ENCODE measurements at regions not wholly inside any gene's neighbourhood (a gene's known extent, or its start where the extent isn't known, plus 50 kb on each side); places are given as distances from the start of the nearest gene placed in this dataset.

GRCh38 chr6:140370976-140371870, 996.8 kb upstream of the CITED2 start:
- H3K9me3 ChIP-seq (ENCODE audit: control insufficient read depth, low read length): no peaks in the 10 kb centered on the region
- H3K18ac ChIP-seq (ENCODE audit: low read depth in 1 of 2, low read length in 2 of 2): no peak overlapping the region
- no peak overlapping the region for H3K4me2 ChIP-seq (ENCODE audit: low read length, poor library complexity, severe bottlenecking)
- no peaks in the 10 kb centered on the region for H3K36me3 ChIP-seq (ENCODE audit: control insufficient read depth in 1 of 2, insufficient read depth in 2 of 2, low read depth in 1 of 2, low read length in 2 of 2)
- no peaks in the 10 kb centered on the region for H3K27me3 ChIP-seq (ENCODE audit: control insufficient read depth in 1 of 2, insufficient read depth in 1 of 2, low read length in 2 of 2)
- no peak overlapping the region for H4K8ac ChIP-seq (ENCODE audit: low read length)
- H2BK15ac ChIP-seq (ENCODE audit: low read depth, poor library complexity, severe bottlenecking): no peak overlapping the region
- no peak overlapping the region for H4K91ac ChIP-seq (ENCODE audit: low read length)
- no peak overlapping the region for H2AFZ ChIP-seq (ENCODE audit: low read depth, low read length)
- H3K23ac ChIP-seq (ENCODE audit: low read length in 2 of 2): no peak overlapping the region
- H3K9ac ChIP-seq (ENCODE audit: low read length): no peak overlapping the region
- no peak overlapping the region for H3K4ac ChIP-seq (ENCODE audit: low read depth in 1 of 2, low read length in 2 of 2)
- H3K79me1 ChIP-seq (replicated peaks; ENCODE audit: low read length, poor library complexity, severe bottlenecking): no peaks in the 10 kb centered on the region
- H3K4me1 ChIP-seq (ENCODE audit: control insufficient read depth, insufficient read depth, low read depth, low read length): no peaks in the 10 kb centered on the region
- no peak overlapping the region for H3K4me3 ChIP-seq (ENCODE audit: insufficient read depth in 1 of 2, low read depth in 1 of 2, low read length in 2 of 2)
- H2AK5ac ChIP-seq (ENCODE audit: low read length, severe bottlenecking): no peak overlapping the region
- no peak overlapping the region for H2BK5ac ChIP-seq (ENCODE audit: low read depth, low read length, poor library complexity, severe bottlenecking)
- no CpG with 5 or more reads among the region's 2 CpGs for WGBS
- no peak overlapping the region for H2BK12ac ChIP-seq (ENCODE audit: low read length in 2 of 2)
- DNase-seq: peak; percentile 32
- H2BK120ac ChIP-seq (ENCODE audit: low read depth, low read length): no peak overlapping the region
- H3K14ac ChIP-seq (ENCODE audit: low read length in 2 of 2): no peak overlapping the region
- no peak overlapping the region for H3K27ac ChIP-seq (ENCODE audit: low read length, poor library complexity, severe bottlenecking)

DNA sequence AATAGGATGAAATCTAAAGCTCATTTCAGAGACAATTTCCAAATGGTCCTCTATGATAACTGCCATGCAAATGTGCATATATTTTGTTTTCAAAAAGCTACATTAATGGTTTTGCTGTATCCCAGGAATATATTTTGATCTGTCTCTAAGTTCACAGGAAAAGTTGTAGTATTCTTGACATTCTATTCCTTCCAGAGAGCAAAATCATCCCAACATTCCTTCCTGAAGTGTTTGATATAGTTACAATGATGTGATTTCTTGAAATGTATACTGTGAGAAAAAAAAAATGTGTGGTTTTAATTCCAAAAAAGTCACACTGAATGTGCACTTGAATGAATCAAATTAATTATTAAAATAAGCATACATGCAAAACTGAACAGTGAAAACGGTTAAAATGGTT, 996.0 kb upstream of the CITED2 start:
- H3K36me3 ChIP-seq (ENCODE audit: control insufficient read depth in 1 of 2, insufficient read depth in 2 of 2, low read depth in 1 of 2, low read length in 2 of 2): no peaks in the 10 kb centered on the region
- WGBS: no CpG with 5 or more reads among the region's 1 CpG

DNA sequence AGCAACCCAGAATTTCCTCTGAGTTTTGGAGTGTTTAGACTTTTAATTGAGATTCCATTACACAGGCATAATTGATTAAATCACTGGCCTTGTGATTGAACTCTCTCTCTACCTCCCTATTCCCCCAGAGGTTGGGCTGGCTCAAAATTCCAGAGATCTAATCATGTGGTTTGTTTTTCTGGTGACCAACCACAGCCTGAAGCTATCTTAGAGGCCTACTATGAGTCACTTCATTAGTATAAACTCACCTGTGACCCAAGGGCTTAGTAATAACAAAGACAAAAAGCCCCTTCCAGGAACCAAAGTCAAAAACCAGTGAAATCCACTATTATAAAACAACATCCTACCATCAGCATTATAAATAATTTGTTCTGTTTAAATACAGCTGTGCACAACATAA, 992.5 kb upstream of the CITED2 start:
- peak; percentile 71 for DNase-seq
- no peak overlapping the region for H3K14ac ChIP-seq (ENCODE audit: low read length in 2 of 2)
- no peak overlapping the region for H3K4ac ChIP-seq (ENCODE audit: low read depth in 1 of 2, low read length in 2 of 2)
- H3K4me3 ChIP-seq (ENCODE audit: insufficient read depth in 1 of 2, low read depth in 1 of 2, low read length in 2 of 2): no peak overlapping the region
- H3K9me3 ChIP-seq (ENCODE audit: control insufficient read depth, low read length): peaks cover 8% of the 10 kb centered on the region
- no peak overlapping the region for H3K23ac ChIP-seq (ENCODE audit: low read length in 2 of 2)
- H3K18ac ChIP-seq (ENCODE audit: low read depth in 1 of 2, low read length in 2 of 2): no peak overlapping the region
- no peak overlapping the region for H4K91ac ChIP-seq (ENCODE audit: low read length)
- H3K4me1 ChIP-seq (ENCODE audit: control insufficient read depth, insufficient read depth, low read depth, low read length): no peaks in the 10 kb centered on the region
- no peak overlapping the region for H3K9ac ChIP-seq (ENCODE audit: low read length)
- no peaks in the 10 kb centered on the region for H3K79me1 ChIP-seq (replicated peaks; ENCODE audit: low read length, poor library complexity, severe bottlenecking)
- H2BK120ac ChIP-seq (ENCODE audit: low read depth, low read length): no peak overlapping the region
- H4K8ac ChIP-seq (ENCODE audit: low read length): no peak overlapping the region
- no peak overlapping the region for H2BK5ac ChIP-seq (ENCODE audit: low read depth, low read length, poor library complexity, severe bottlenecking)
- H2BK15ac ChIP-seq (ENCODE audit: low read depth, poor library complexity, severe bottlenecking): no peak overlapping the region
- no peaks in the 10 kb centered on the region for H3K27me3 ChIP-seq (ENCODE audit: control insufficient read depth in 1 of 2, insufficient read depth in 1 of 2, low read length in 2 of 2)
- H3K4me2 ChIP-seq (ENCODE audit: low read length, poor library complexity, severe bottlenecking): no peak overlapping the region
- no peak overlapping the region for H2BK12ac ChIP-seq (ENCODE audit: low read length in 2 of 2)
- peaks cover 0 to 3% of the 10 kb centered on the region in 2 experiments for H3K36me3 ChIP-seq (ENCODE audit: control insufficient read depth in 1 of 2, insufficient read depth in 2 of 2, low read depth in 1 of 2, low read length in 2 of 2)
- H2AK5ac ChIP-seq (ENCODE audit: low read length, severe bottlenecking): no peak overlapping the region
- no peak overlapping the region for H3K27ac ChIP-seq (ENCODE audit: low read length, poor library complexity, severe bottlenecking)
- H2AFZ ChIP-seq (ENCODE audit: low read depth, low read length): no peak overlapping the region

More for the DNA sequence above, 996.0 kb upstream of the CITED2 start:
- H2AFZ ChIP-seq (ENCODE audit: low read depth, low read length): no peak overlapping the region
- no peak overlapping the region for H3K4me2 ChIP-seq (ENCODE audit: low read length, poor library complexity, severe bottlenecking)
- H4K91ac ChIP-seq (ENCODE audit: low read length): no peak overlapping the region
- no peak overlapping the region for H2BK5ac ChIP-seq (ENCODE audit: low read depth, low read length, poor library complexity, severe bottlenecking)
- no peak overlapping the region for H2BK120ac ChIP-seq (ENCODE audit: low read depth, low read length)
- H3K9me3 ChIP-seq (ENCODE audit: control insufficient read depth, low read length): no peaks in the 10 kb centered on the region
- H3K4me3 ChIP-seq (ENCODE audit: insufficient read depth in 1 of 2, low read depth in 1 of 2, low read length in 2 of 2): no peak overlapping the region
- no peak overlapping the region for H2AK5ac ChIP-seq (ENCODE audit: low read length, severe bottlenecking)
- no peaks in the 10 kb centered on the region for H3K79me1 ChIP-seq (replicated peaks; ENCODE audit: low read length, poor library complexity, severe bottlenecking)
- no peak overlapping the region for H3K27ac ChIP-seq (ENCODE audit: low read length, poor library complexity, severe bottlenecking)
- H3K23ac ChIP-seq (ENCODE audit: low read length in 2 of 2): no peak overlapping the region
- no peak overlapping the region for H2BK12ac ChIP-seq (ENCODE audit: low read length in 2 of 2)
- H3K27me3 ChIP-seq (ENCODE audit: control insufficient read depth in 1 of 2, insufficient read depth in 1 of 2, low read length in 2 of 2): no peaks in the 10 kb centered on the region
- DNase-seq: no peak
- no peak overlapping the region for H3K18ac ChIP-seq (ENCODE audit: low read depth in 1 of 2, low read length in 2 of 2)
- no peak overlapping the region for H2BK15ac ChIP-seq (ENCODE audit: low read depth, poor library complexity, severe bottlenecking)
- no peak overlapping the region for H4K8ac ChIP-seq (ENCODE audit: low read length)
- H3K4me1 ChIP-seq (ENCODE audit: control insufficient read depth, insufficient read depth, low read depth, low read length): no peaks in the 10 kb centered on the region
- no peak overlapping the region for H3K4ac ChIP-seq (ENCODE audit: low read depth in 1 of 2, low read length in 2 of 2)
- H3K14ac ChIP-seq (ENCODE audit: low read length in 2 of 2): no peak overlapping the region
- H3K9ac ChIP-seq (ENCODE audit: low read length): no peak overlapping the region

DNA sequence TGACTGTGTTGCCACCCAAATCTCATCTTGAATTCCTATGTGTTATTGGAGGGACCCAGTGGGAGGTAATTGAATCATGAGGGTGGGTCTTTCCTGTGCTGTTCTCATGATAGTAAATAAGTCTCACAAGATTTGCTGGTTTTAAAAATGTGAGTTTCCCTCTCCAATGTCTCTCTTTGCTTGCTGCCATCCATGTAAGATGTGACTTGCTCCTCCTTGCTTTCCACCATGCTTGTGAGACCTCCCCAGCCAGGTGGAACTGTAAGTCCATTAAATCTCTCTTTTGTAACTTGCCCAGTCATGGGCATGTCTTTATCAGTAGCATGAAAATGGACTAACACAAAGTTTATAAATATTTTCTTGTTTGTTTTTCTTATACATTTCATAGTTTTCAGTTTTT, 990.5 kb upstream of the CITED2 start:
- Histone ChIP-seq H2BK12ac (ENCODE audit: low read length in 2 of 2) (no peak overlapping the region), H2BK15ac (ENCODE audit: low read depth, poor library complexity, severe bottlenecking) (no peak overlapping the region), H3K18ac (ENCODE audit: low read depth in 1 of 2, low read length in 2 of 2) (no peak overlapping the region), H4K8ac (ENCODE audit: low read length) (no peak overlapping the region), H2AK5ac (ENCODE audit: low read length, severe bottlenecking) (no peak overlapping the region), H3K23ac (ENCODE audit: low read length in 2 of 2) (no peak overlapping the region), H3K14ac (ENCODE audit: low read length in 2 of 2) (no peak overlapping the region), H3K9ac (ENCODE audit: low read length) (no peak overlapping the region), H3K4me1 (ENCODE audit: control insufficient read depth, insufficient read depth, low read depth, low read length) (no peaks in the 10 kb centered on the region), H2AFZ (ENCODE audit: low read depth, low read length) (no peak overlapping the region), H4K91ac (ENCODE audit: low read length) (no peak overlapping the region), H3K27me3 (ENCODE audit: control insufficient read depth in 1 of 2, insufficient read depth in 1 of 2, low read length in 2 of 2) (no peaks in the 10 kb centered on the region), H3K9me3 (ENCODE audit: control insufficient read depth, low read length) (peaks cover 8% of the 10 kb centered on the region), H2BK120ac (ENCODE audit: low read depth, low read length) (no peak overlapping the region), H3K79me1 (replicated peaks; ENCODE audit: low read length, poor library complexity, severe bottlenecking) (no peaks in the 10 kb centered on the region), H3K27ac (ENCODE audit: low read length, poor library complexity, severe bottlenecking) (no peak overlapping the region), H3K4me3 (ENCODE audit: insufficient read depth in 1 of 2, low read depth in 1 of 2, low read length in 2 of 2) (no peak overlapping the region), H3K4ac (ENCODE audit: low read depth in 1 of 2, low read length in 2 of 2) (peak overlapping the region in 1 of 2 experiments; percentile 17), H2BK5ac (ENCODE audit: low read depth, low read length, poor library complexity, severe bottlenecking) (no peak overlapping the region), H3K4me2 (ENCODE audit: low read length, poor library complexity, severe bottlenecking) (no peak overlapping the region), H3K36me3 (ENCODE audit: control insufficient read depth in 1 of 2, insufficient read depth in 2 of 2, low read depth in 1 of 2, low read length in 2 of 2) (peaks cover 0 to 3% of the 10 kb centered on the region in 2 experiments)
- DNase-seq: no peak
